GM21526 (cell line): ENCODE measurements at regions not wholly inside any gene's neighbourhood (a gene's known extent, or its start where the extent isn't known, plus 50 kb on each side); places are given as distances from the start of the nearest gene placed in this dataset.

ENCODE experiments used
- ATAC-seq: cut with Tn5 transposase; IDR thresholded peaks from one replicate; pipeline ENCODE4 v1.9.1; 2021; ENCODE audit warnings: moderate library complexity; ENCODE audit not compliant: unreplicated experiment, low FRiP score

- ATAC-seq, result peak; percentile 86
Measured at GRCh38 chr2:64359892-64360657, 93.9 kb upstream of the LGALSL start.

GRCh38 chr2:64361151-64361938 is 92.6 kb upstream of the LGALSL start:
- ATAC-seq, result no peak

GRCh38 chr2:64362562-64363026 is 91.4 kb upstream of the LGALSL start:
- ATAC-seq, result no peak

- ATAC-seq, result no peak
Measured at GRCh38 chr2:64363140-64363539, 90.8 kb upstream of the LGALSL start.

- ATAC-seq, result no peak
Measured at GRCh38 chr2:64363848-64364247, 90.1 kb upstream of the LGALSL start.

GRCh38 chr2:64367444-64368232 is 86.3 kb upstream of the LGALSL start:
- ATAC-seq, result no peak

- ATAC-seq, result no peak
Measured at GRCh38 chr2:64369706-64370105, 84.3 kb upstream of the LGALSL start.

GRCh38 chr2:64371727-64372126 is 82.2 kb upstream of the LGALSL start:
- no peak for ATAC-seq

- ATAC-seq, result no peak
Measured at GRCh38 chr2:64374686-64375085, 79.3 kb upstream of the LGALSL start.

GRCh38 chr2:64376926-64377325 is 77.0 kb upstream of the LGALSL start:
- ATAC-seq, result no peak

- ATAC-seq, result no peak
Measured at GRCh38 chr2:64379186-64379585, 74.8 kb upstream of the LGALSL start.

GRCh38 chr2:64380853-64381527 is 73.0 kb upstream of the LGALSL start:
- no peak for ATAC-seq

GRCh38 chr2:64383016-64383591 is 70.9 kb upstream of the LGALSL start:
- ATAC-seq, result no peak

- ATAC-seq, result no peak
Measured at GRCh38 chr2:64383881-64384280, 70.1 kb upstream of the LGALSL start.

GRCh38 chr2:64386676-64387075 is 67.3 kb upstream of the LGALSL start:
- ATAC-seq, result no peak

- ATAC-seq, result no peak
Measured at GRCh38 chr2:64390586-64390985, 63.4 kb upstream of the LGALSL start.

- no peak for ATAC-seq
Measured at GRCh38 chr2:64391424-64391823, 62.5 kb upstream of the LGALSL start.

- ATAC-seq, result no peak
Measured at GRCh38 chr2:64391940-64392339, 62.0 kb upstream of the LGALSL start.

- no peak for ATAC-seq
Measured at GRCh38 chr2:64392529-64392928, 61.4 kb upstream of the LGALSL start.

- no peak for ATAC-seq
Measured at GRCh38 chr2:64393383-64394010, 60.5 kb upstream of the LGALSL start.
